ENCODE measurements at regions not wholly inside any gene's neighbourhood (a gene's known extent, or its start where the extent isn't known, plus 50 kb on each side); places are given as distances from the start of the nearest gene placed in this dataset.

GRCh38 chr6:85995339-85996033 is 352.8 kb upstream of the SYNCRIP start:
- Histone ChIP-seq H3K9me3 (ENCODE audit: low read length) (no peaks in the 10 kb centered on the region), H3K4me2 (ENCODE audit: low read depth, low read length) (no peak overlapping the region), H3K4me1 (ENCODE audit: insufficient read depth, low read length) (no peaks in the 10 kb centered on the region), H4K20me1 (ENCODE audit: insufficient read depth, low read length) (no peaks in the 10 kb centered on the region), H3K4me3 (replicated peaks in 1 of 3; ENCODE audit: insufficient read depth in 1 of 3, low read depth in 2 of 3, low read length in 3 of 3) (no peak overlapping the region), H3K36me3 (replicated peaks in 1 of 2; ENCODE audit: control insufficient read depth in 1 of 2, insufficient read depth in 2 of 2, low read length in 2 of 2) (no peaks in the 10 kb centered on the region), H3K79me2 (ENCODE audit: insufficient read depth, low read length) (no peaks in the 10 kb centered on the region), H3K9ac (ENCODE audit: insufficient read depth, low read depth, low read length) (no peak overlapping the region), H2AFZ (ENCODE audit: low read length) (no peak overlapping the region), H3K27me3 (ENCODE audit: control insufficient read depth in 1 of 2, insufficient read depth in 2 of 2, low read length in 2 of 2) (no peaks in the 10 kb centered on the region), H3K27ac (ENCODE audit: extremely low read length, insufficient read depth, low read length) (no peak overlapping the region)
- FAIRE-seq, result no peak
- intact Hi-C loops (cut with micrococcal nuclease; ENCODE audit: unreplicated experiment), result no loop called here
- in situ Hi-C loops (cut with HindIII; ENCODE audit: extremely low pct_ligation_motif_present, low pct_unique_long_range_greater_than_20kb), result no loop called here
- DNase-seq (ENCODE audit: low spot score), result no peak
- ATAC-seq, result no peak
- no TSS peak for BruUV-seq (replicated peaks)
- no peak for TF ChIP-seq ZNF232 (CRISPR knock-in tag; IDR thresholded peaks at IDR 0.05; ENCODE audit: borderline replicate concordance)
- TF ChIP-seq HNRNPUL1 (IDR thresholded peaks at IDR 0.05; ENCODE audit: low read depth, low read length), result no peak
- no peak for TF ChIP-seq BATF2 (CRISPR knock-in tag; IDR thresholded peaks at IDR 0.05)
- TF ChIP-seq ZNF10 (CRISPR knock-in tag; IDR thresholded peaks at IDR 0.05; ENCODE audit: borderline replicate concordance, low read depth), result no peak
- no peak for TF ChIP-seq STAG1 (CRISPR knock-in tag; IDR thresholded peaks at IDR 0.05)
- TF ChIP-seq CREBL2 (CRISPR knock-in tag; IDR thresholded peaks at IDR 0.05; ENCODE audit: borderline replicate concordance), result no peak
- TF ChIP-seq ZNF546 (CRISPR knock-in tag; conservative IDR thresholded peaks at IDR 0.05), result no peak
- no peak for TF ChIP-seq ZNF614 (CRISPR knock-in tag; IDR thresholded peaks at IDR 0.05; ENCODE audit: borderline replicate concordance)
- TF ChIP-seq KDM3A (CRISPR knock-in tag; IDR thresholded peaks at IDR 0.05; ENCODE audit: low read depth), result no peak
- no peak for TF ChIP-seq NR2F6 (IDR thresholded peaks at IDR 0.05)
- no peak for TF ChIP-seq NR2F6 (CRISPR knock-in tag; IDR thresholded peaks at IDR 0.05)
- TF ChIP-seq MTA3 (CRISPR knock-in tag; IDR thresholded peaks at IDR 0.05), result no peak
- TF ChIP-seq ZNF558 (CRISPR knock-in tag; IDR thresholded peaks at IDR 0.05; ENCODE audit: borderline replicate concordance), result no peak
- no peak for TF ChIP-seq HOXD1 (CRISPR knock-in tag; IDR thresholded peaks at IDR 0.05)
- POLR2A ChIA-PET, result no interaction called here
- 0% methylated on average over 2 of the region's 2 CpGs for WGBS (ENCODE audit: low lambda C conversion rate)
- CTCF ChIA-PET (ENCODE audit: low intra/inter-chr PET ratio, low total read pairs), result no interaction called here
